Ovary (tissue), 3 donors: ENCODE measurements at regions not wholly inside any gene's neighbourhood (a gene's known extent, or its start where the extent isn't known, plus 50 kb on each side); places are given as distances from the start of the nearest gene placed in this dataset.

Experiments used
- CTCF ChIP-seq, 3 donors: fragments of 450-650 bp in 2 of 3; fragments of 200-600 bp in 1 of 3; IDR thresholded peaks; one replicate each; pipeline versions ENCODE4 v1.5.1 to v1.8.0; 2016 to 2022; ENCODE audit warnings: antibody characterized with exemption in 3 of 3, mild to moderate bottlenecking in 1 of 3
- POLR2A ChIP-seq: fragments of 450-650 bp; IDR thresholded peaks from one replicate; pipeline ENCODE4 v1.6.1; 2017; ENCODE audit warnings: antibody characterized with exemption, mild to moderate bottlenecking, moderate library complexity
- donor health status: DM: no; HTN: no; CAD: no.

GRCh38 chr2:234436482-234436837 is 60.4 kb downstream of the ARL4C start:
- TF ChIP-seq CTCF (IDR thresholded peaks at IDR 0.05) (no peak), POLR2A (no peak)
